Ishikawa (cell line): ENCODE measurements at regions not wholly inside any gene's neighbourhood (a gene's known extent, or its start where the extent isn't known, plus 50 kb on each side); places are given as distances from the start of the nearest gene placed in this dataset.

Source experiments
- CEBPB ChIP-seq: IDR thresholded peaks from 2 replicates; pipeline ENCODE4 v1.6.1; 2012
- CREB1 ChIP-seq: IDR thresholded peaks from 2 replicates; pipeline ENCODE4 v1.6.1; 2012; ENCODE audit warnings: low read depth
- EGR1 ChIP-seq: IDR thresholded peaks from 2 replicates; pipeline ENCODE4 v1.6.1; 2012
- EP300 ChIP-seq: IDR thresholded peaks from 2 replicates; pipeline ENCODE4 v1.6.1; 2012; ENCODE audit warnings: borderline replicate concordance
- FOXM1 ChIP-seq: IDR thresholded peaks from 2 replicates; pipeline ENCODE4 v1.6.1; 2012; ENCODE audit warnings: low read depth, borderline replicate concordance
- MAX ChIP-seq: IDR thresholded peaks from 2 replicates; pipeline ENCODE4 v1.6.1; 2012
- NFIC ChIP-seq: IDR thresholded peaks from 2 replicates; pipeline ENCODE4 v1.6.1; 2012
- RAD21 ChIP-seq: IDR thresholded peaks from 2 replicates; pipeline ENCODE4 v1.6.1; 2012; ENCODE audit warnings: low read depth
- REST ChIP-seq: IDR thresholded peaks from 2 replicates; pipeline ENCODE4 v1.6.1; 2012; ENCODE audit warnings: low read depth, mild to moderate bottlenecking
- TAF1 ChIP-seq: IDR thresholded peaks from 2 replicates; pipeline ENCODE4 v1.6.1; 2012; ENCODE audit warnings: low read depth, mild to moderate bottlenecking
- TCF12 ChIP-seq: IDR thresholded peaks from 2 replicates; pipeline ENCODE4 v1.6.1; 2012; ENCODE audit warnings: low read depth
- TEAD4 ChIP-seq: IDR thresholded peaks from 2 replicates; pipeline ENCODE4 v1.6.1; 2012
- USF1 ChIP-seq: IDR thresholded peaks from 2 replicates; pipeline ENCODE4 v1.6.1; 2012
- YY1 ChIP-seq: IDR thresholded peaks from 2 replicates; pipeline ENCODE4 v1.6.1; 2012; ENCODE audit warnings: low read depth
- ZBTB7A ChIP-seq: IDR thresholded peaks from 2 replicates; pipeline ENCODE4 v1.6.1; 2012; ENCODE audit warnings: low read depth

GRCh38 chr3:31232055-31233025 lies 300.4 kb upstream of the STT3B start:
- TF ChIP-seq TEAD4 = no peak
- TF ChIP-seq CREB1 = no peak
- TF ChIP-seq TAF1 = no peak
- TF ChIP-seq TCF12 = no peak
- TF ChIP-seq MAX = no peak
- TF ChIP-seq EP300 = no peak
- TF ChIP-seq FOXM1 = no peak
- no peak for TF ChIP-seq EGR1

- TF ChIP-seq CEBPB (no peak), ZBTB7A (no peak), YY1 (no peak), RAD21 (no peak), EP300 (no peak), EGR1 (no peak), FOXM1 (no peak), USF1 (no peak), TEAD4 (no peak)
Observed at GRCh38 chr3:31234145-31234544, 298.6 kb upstream of the STT3B start.

- TF ChIP-seq CREB1 (no peak), CEBPB (no peak), YY1 (no peak), RAD21 (no peak), TEAD4 (no peak), EGR1 (no peak), TAF1 (no peak)
Observed at GRCh38 chr3:31235062-31235700, 297.5 kb upstream of the STT3B start.

GRCh38 chr3:31237887-31238286 lies 294.8 kb upstream of the STT3B start:
- TF ChIP-seq NFIC (no peak), RAD21 (no peak), TCF12 (no peak), TAF1 (no peak), CREB1 (no peak), REST (no peak)

- no peak for TF ChIP-seq MAX
- TF ChIP-seq FOXM1 = no peak
- no peak for TF ChIP-seq ZBTB7A
- TF ChIP-seq YY1 = no peak
- TF ChIP-seq EP300 = no peak
- TF ChIP-seq TCF12 = no peak
- no peak for TF ChIP-seq TEAD4
- no peak for TF ChIP-seq CREB1
- TF ChIP-seq EGR1 = no peak
- no peak for TF ChIP-seq USF1
- TF ChIP-seq NFIC = no peak
- TF ChIP-seq CEBPB = no peak
- no peak for TF ChIP-seq TAF1
Observed at GRCh38 chr3:31240013-31240412, 292.7 kb upstream of the STT3B start.

- TF ChIP-seq REST (no peak), TAF1 (no peak), YY1 (no peak), CEBPB (no peak), NFIC (no peak), FOXM1 (no peak), MAX (no peak), TEAD4 (no peak), ZBTB7A (no peak), CREB1 (no peak), RAD21 (no peak), EGR1 (no peak), TCF12 (no peak), EP300 (no peak), USF1 (no peak)
Observed at GRCh38 chr3:31240466-31240865, 292.3 kb upstream of the STT3B start.
